ENCODE measurements at regions not wholly inside any gene's neighbourhood (a gene's known extent, or its start where the extent isn't known, plus 50 kb on each side); places are given as distances from the start of the nearest gene placed in this dataset.

GRCh38 chr4:37165844-37166243 lies 78.7 kb upstream of the NWD2 start:
- no peaks in the 10 kb centered on the region for H3K9me3 ChIP-seq (replicated peaks; ENCODE audit: control insufficient read depth, insufficient read depth, low read length)
- intact Hi-C loops (cut with micrococcal nuclease): no loop called here
- POLR2A ChIA-PET: no interaction called here
- no peak for TF ChIP-seq GATA2 (IDR thresholded peaks at IDR 0.05; ENCODE audit: insufficient read depth, insufficient read length, low read depth, low read length)
- dilution Hi-C loops (cut with MboI; ENCODE audit: extremely low pct_ligation_motif_present, low sequenced_read_pairs): no loop called here
- no peaks in the 10 kb centered on the region for H3K79me2 ChIP-seq (ENCODE audit: control insufficient read depth, insufficient read depth, low read length)
- H4K20me1 ChIP-seq (replicated peaks; ENCODE audit: control insufficient read depth, extremely low read depth, insufficient read depth, low read length): no peaks in the 10 kb centered on the region
- DNase-seq (ENCODE audit: low read depth, low spot score) (no peak), FAIRE-seq (no peak)
- no peak overlapping the region for H3K9ac ChIP-seq (replicated peaks; ENCODE audit: extremely low read depth, insufficient read depth, low read length)
- H2AFZ ChIP-seq (ENCODE audit: low read depth, low read length): no peak overlapping the region
- H3K4me3 ChIP-seq (replicated peaks in 1 of 3; ENCODE audit: insufficient read depth in 1 of 3, low read depth in 1 of 3, low read length in 3 of 3): no peak overlapping the region
- H3K36me3 ChIP-seq (ENCODE audit: control insufficient read depth in 2 of 2, extremely low read depth in 1 of 2, insufficient read depth in 2 of 2, low read length in 2 of 2): no peaks in the 10 kb centered on the region
- no peaks in the 10 kb centered on the region for H3K27me3 ChIP-seq (ENCODE audit: control insufficient read depth in 2 of 2, insufficient read depth in 2 of 2, low read length in 2 of 2)
- H3K9me1 ChIP-seq (replicated peaks; ENCODE audit: control insufficient read depth, extremely low read depth, insufficient read depth, low read length): no peaks in the 10 kb centered on the region
- CTCF ChIA-PET: no interaction called here
- no peak overlapping the region for H3K27ac ChIP-seq (ENCODE audit: insufficient read depth, low read depth, low read length)
- no peak overlapping the region for H3K4me2 ChIP-seq (ENCODE audit: insufficient read depth, low read length)
- no peaks in the 10 kb centered on the region for H3K4me1 ChIP-seq (ENCODE audit: control insufficient read depth, extremely low read depth, insufficient read depth, low read length)
- no TSS peak for BruUV-seq (replicated peaks)

GRCh38 chr4:37169956-37170355 lies 74.6 kb upstream of the NWD2 start:
- no peak for FAIRE-seq

More at GRCh38 chr4:37169956-37170355, 74.6 kb upstream of the NWD2 start:
- Histone ChIP-seq H3K9ac (replicated peaks; ENCODE audit: extremely low read depth, insufficient read depth, low read length) (no peak overlapping the region), H3K9me3 (replicated peaks; ENCODE audit: control insufficient read depth, insufficient read depth, low read length) (no peaks in the 10 kb centered on the region), H2AFZ (ENCODE audit: low read depth, low read length) (no peak overlapping the region), H3K27ac (ENCODE audit: insufficient read depth, low read depth, low read length) (no peak overlapping the region), H3K9me1 (replicated peaks; ENCODE audit: control insufficient read depth, extremely low read depth, insufficient read depth, low read length) (no peaks in the 10 kb centered on the region), H3K4me2 (ENCODE audit: insufficient read depth, low read length) (no peak overlapping the region), H3K4me3 (replicated peaks in 1 of 3; ENCODE audit: insufficient read depth in 1 of 3, low read depth in 1 of 3, low read length in 3 of 3) (no peak overlapping the region), H3K27me3 (ENCODE audit: control insufficient read depth in 2 of 2, insufficient read depth in 2 of 2, low read length in 2 of 2) (no peaks in the 10 kb centered on the region), H3K4me1 (ENCODE audit: control insufficient read depth, extremely low read depth, insufficient read depth, low read length) (no peaks in the 10 kb centered on the region), H4K20me1 (replicated peaks; ENCODE audit: control insufficient read depth, extremely low read depth, insufficient read depth, low read length) (no peaks in the 10 kb centered on the region), H3K79me2 (ENCODE audit: control insufficient read depth, insufficient read depth, low read length) (no peaks in the 10 kb centered on the region), H3K36me3 (ENCODE audit: control insufficient read depth in 2 of 2, extremely low read depth in 1 of 2, insufficient read depth in 2 of 2, low read length in 2 of 2) (no peaks in the 10 kb centered on the region)
- DNase-seq (ENCODE audit: low read depth, low spot score): no peak
- TF ChIP-seq CTCF (IDR thresholded peaks at IDR 0.05; ENCODE audit: extremely low read depth in 1 of 2, insufficient read depth in 1 of 2, low read depth in 1 of 2, low read length in 2 of 2): no peak
- TF ChIP-seq GATA2 (IDR thresholded peaks at IDR 0.05; ENCODE audit: insufficient read depth, insufficient read length, low read depth, low read length): no peak
- TF ChIP-seq EZH2 (IDR thresholded peaks at IDR 0.05; ENCODE audit: borderline replicate concordance, low read depth, low read length, severe bottlenecking): no peak
- TF ChIP-seq POLR2AphosphoS5 (IDR thresholded peaks at IDR 0.05; ENCODE audit: insufficient read depth, low read depth, low read length): no peak
- no TSS peak for BruUV-seq (replicated peaks)
- dilution Hi-C loops (cut with MboI; ENCODE audit: extremely low pct_ligation_motif_present, low sequenced_read_pairs): no loop called here
- ChIA-PET POLR2A (no interaction called here), CTCF (no interaction called here)
- intact Hi-C loops (cut with micrococcal nuclease): no loop called here
